ENCODE measurements at regions not wholly inside any gene's neighbourhood (a gene's known extent, or its start where the extent isn't known, plus 50 kb on each side); places are given as distances from the start of the nearest gene placed in this dataset.

- no peak for TF ChIP-seq ZNF512B (CRISPR knock-in tag; IDR thresholded peaks at IDR 0.05; ENCODE audit: borderline replicate concordance)
- TF ChIP-seq ZBTB43 (CRISPR knock-in tag; conservative IDR thresholded peaks at IDR 0.05), result no peak
- TF ChIP-seq RARA (CRISPR knock-in tag; IDR thresholded peaks at IDR 0.05), result peak; percentile 13; the same call in 1 of the 2 replicates
- peak; percentile 69 for TF ChIP-seq PATZ1 (CRISPR knock-in tag; IDR thresholded peaks at IDR 0.05)
- TF ChIP-seq ZFP41 (CRISPR knock-in tag; IDR thresholded peaks at IDR 0.05; ENCODE audit: borderline replicate concordance), result no peak
- no peak for TF ChIP-seq MLLT10 (CRISPR knock-in tag; IDR thresholded peaks at IDR 0.05)
- no peak for TF ChIP-seq PHF21A (CRISPR knock-in tag; IDR thresholded peaks at IDR 0.05)
- TF ChIP-seq GATAD1 (CRISPR knock-in tag; IDR thresholded peaks at IDR 0.05), result no peak
- TF ChIP-seq BCL6 (CRISPR knock-in tag; IDR thresholded peaks at IDR 0.05), result peak; percentile 83
- no peak for TF ChIP-seq ZNF550 (CRISPR knock-in tag; IDR thresholded peaks at IDR 0.05; ENCODE audit: borderline replicate concordance)
- TF ChIP-seq ZNF24 (IDR thresholded peaks at IDR 0.05), result no peak
- no peak for TF ChIP-seq ZSCAN22 (CRISPR knock-in tag; IDR thresholded peaks at IDR 0.05)
- TF ChIP-seq ASH2L (IDR thresholded peaks at IDR 0.05; ENCODE audit: insufficient read length, low read depth, low read length), result no peak
- peak; percentile 35 for TF ChIP-seq AGO2 (optimal IDR thresholded peaks at IDR 0.05; ENCODE audit: low read depth, low read length)
- TF ChIP-seq ZNF142 (CRISPR knock-in tag; IDR thresholded peaks at IDR 0.05), result no peak
- no peak for TF ChIP-seq BATF2 (CRISPR knock-in tag; IDR thresholded peaks at IDR 0.05)
- TF ChIP-seq HIVEP1 (CRISPR knock-in tag; IDR thresholded peaks at IDR 0.05), result peak; percentile 81
Measured at GRCh38 chr16:85556456-85557082, 56.6 kb upstream of the GSE1 start (continued).
